Activated naive CD4-positive, alpha-beta T cell treated with anti-CD3 and anti-CD28 coated beads for 36 hours (primary cell): ENCODE measurements at regions not wholly inside any gene's neighbourhood (a gene's known extent, or its start where the extent isn't known, plus 50 kb on each side); places are given as distances from the start of the nearest gene placed in this dataset.

Experiments
- CTCF ChIA-PET: fragments of 350-600 bp; sonication (Branson Sonifier 250); formaldehyde crosslinking; loops from one replicate; lab custom pipeline; 2021; ENCODE audit warnings: antibody characterized with exemption; lab: Charles Lee
- DNase-seq: peaks from one replicate; pipeline ENCODE4 v3.0.0-alpha.2; 2020
- H3K27ac Mint-ChIP-seq: one replicate; pipeline ENCODE4 v1.8.0; 2021; ENCODE audit warnings: mild to moderate bottlenecking, mixed read lengths
- H3K27me3 Mint-ChIP-seq: one replicate; pipeline ENCODE4 v1.8.0; 2021; ENCODE audit warnings: low read depth, mixed read lengths
- H3K36me3 Mint-ChIP-seq: one replicate; pipeline ENCODE4 v1.8.0; 2021; ENCODE audit warnings: low read depth, mixed read lengths
- H3K4me1 Mint-ChIP-seq: one replicate; pipeline ENCODE4 v1.8.0; 2021; ENCODE audit warnings: low read depth, mixed read lengths
- H3K4me3 Mint-ChIP-seq: one replicate; pipeline ENCODE4 v1.8.0; 2021; ENCODE audit warnings: mild to moderate bottlenecking, moderate library complexity, mixed read lengths
- H3K9me3 Mint-ChIP-seq: one replicate; pipeline ENCODE4 v1.8.0; 2021; ENCODE audit warnings: mixed read lengths
- intact Hi-C: fragments of 100-400 bp; cut with micrococcal nuclease; formaldehyde crosslinking; loops from one replicate; pipeline ENCODE4 v1.15.1; 2023

DNA sequence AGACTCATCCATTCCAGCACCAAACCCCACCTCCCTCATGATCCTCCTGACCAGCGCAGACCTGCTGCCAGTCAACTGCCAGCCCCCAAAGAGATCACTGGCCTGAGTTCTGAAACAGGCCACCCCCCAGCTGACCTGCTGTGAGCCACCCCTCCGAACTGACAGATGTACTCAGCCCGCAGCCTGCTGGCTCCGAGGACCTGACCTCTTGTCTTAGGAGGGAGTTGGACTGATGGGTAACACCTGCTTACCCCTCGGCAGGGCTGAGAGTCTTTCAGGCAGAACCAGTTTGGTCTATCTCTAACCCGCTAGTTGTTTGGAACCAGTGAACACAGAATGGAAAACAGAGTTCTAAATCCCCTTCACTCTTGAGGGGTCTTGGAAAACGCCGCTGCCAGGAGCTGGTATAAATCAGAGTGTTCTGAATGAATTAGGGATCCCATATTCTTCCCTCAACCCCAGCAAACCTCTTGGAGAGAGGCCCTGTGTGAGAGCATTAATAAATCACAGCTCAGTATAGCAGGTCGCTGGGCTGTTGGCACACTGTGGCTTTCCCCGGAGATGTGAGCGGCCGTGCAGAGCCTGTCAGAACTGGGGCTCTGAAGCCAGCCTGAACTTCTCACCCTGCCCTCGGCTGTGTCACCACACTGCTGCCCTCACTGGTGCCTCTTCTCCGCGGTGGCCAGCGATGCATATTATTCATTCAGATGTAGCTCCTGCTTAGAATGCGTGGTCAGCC is 165.1 kb upstream of the NCAM1 start:
- CTCF ChIA-PET, result interaction anchor here (0.7 to 2.3 kb wide), 5 partner anchors 54 to 512 kb away, joined by 3 to 18 read pairs (median 3); no protein-coding TSS in a partner anchor
- no peak for DNase-seq
- peaks cover 4% of the 10 kb centered on the region for H3K4me1 Mint-ChIP-seq
- no peak overlapping the region for H3K27ac Mint-ChIP-seq
- intact Hi-C loops, result loop anchor here (1.0 to 5.0 kb wide), 3 partner anchors 208 to 504 kb away; no protein-coding TSS in a partner anchor
- no peaks in the 10 kb centered on the region for H3K36me3 Mint-ChIP-seq
- peaks cover 2% of the 10 kb centered on the region for H3K27me3 Mint-ChIP-seq
- H3K9me3 Mint-ChIP-seq, result no peaks in the 10 kb centered on the region
- H3K4me3 Mint-ChIP-seq, result no peak overlapping the region

DNA sequence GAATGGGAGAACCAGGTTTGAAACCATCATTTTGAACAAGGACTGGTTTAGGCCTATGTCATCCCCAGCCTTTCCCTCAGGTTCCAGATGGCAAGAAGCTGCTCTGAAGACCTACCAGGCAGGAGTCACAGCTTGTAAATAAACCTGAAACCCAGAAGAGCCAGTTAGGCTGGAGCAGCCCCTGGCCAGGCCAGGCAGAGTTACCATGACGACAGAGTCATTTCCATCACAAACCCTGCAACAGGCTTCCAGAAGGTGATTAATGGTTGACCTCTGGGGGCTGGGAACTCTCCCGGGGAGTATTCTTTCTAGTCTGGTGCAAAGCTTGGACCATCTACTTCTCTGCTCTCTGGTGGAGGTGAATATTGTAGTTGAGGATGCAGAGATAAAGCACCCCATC is 164.1 kb upstream of the NCAM1 start:
- Mint-ChIP-seq H3K4me1 (peaks cover 4% of the 10 kb centered on the region), H3K36me3 (no peaks in the 10 kb centered on the region), H3K27ac (no peak overlapping the region), H3K9me3 (no peaks in the 10 kb centered on the region), H3K27me3 (peaks cover 2% of the 10 kb centered on the region), H3K4me3 (no peak overlapping the region)
- CTCF ChIA-PET, result interaction anchor here (0.8 kb wide), 1 partner anchor 38 kb away, joined by 3 read pairs; no protein-coding TSS in a partner anchor
- intact Hi-C loops, result loop anchor here (5.0 kb wide), 1 partner anchor 505 kb away; no protein-coding TSS in a partner anchor
- no peak for DNase-seq

DNA sequence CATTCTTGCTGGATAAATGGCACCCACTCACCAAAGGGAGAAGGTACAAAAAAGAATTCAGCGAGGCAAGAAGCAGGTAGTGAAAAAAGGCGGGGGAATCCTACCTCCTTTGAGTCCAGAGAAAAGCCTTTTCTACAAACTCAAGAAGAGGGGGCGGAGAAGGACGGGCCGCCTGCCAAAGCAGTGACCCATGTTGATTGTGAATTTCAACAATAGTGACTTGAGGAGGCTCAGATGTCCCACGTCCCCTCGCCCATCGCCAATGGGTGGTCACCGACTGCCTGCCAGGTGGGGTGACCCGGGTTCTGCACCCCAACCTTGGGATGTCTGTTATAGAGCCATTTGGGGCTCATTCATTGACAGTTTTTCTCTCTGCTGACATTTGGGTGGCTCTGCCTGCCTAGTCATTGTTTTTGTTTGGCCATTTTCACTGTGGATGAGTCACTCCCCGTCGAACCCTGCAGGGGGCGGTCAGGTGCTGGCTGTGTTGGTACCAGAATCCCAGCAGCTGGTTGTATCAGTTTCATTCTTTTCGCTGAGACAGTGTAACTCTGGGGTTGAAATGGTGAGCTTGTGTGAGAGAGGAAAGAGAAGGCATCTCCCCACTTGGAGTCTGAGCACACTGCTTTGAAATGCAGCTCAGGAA is 163.4 kb upstream of the NCAM1 start:
- intact Hi-C loops, result loop anchor here (2.0 to 5.0 kb wide), 2 partner anchors 483 to 505 kb away; no protein-coding TSS in a partner anchor
- no peak overlapping the region for H3K4me3 Mint-ChIP-seq
- no peak overlapping the region for H3K27ac Mint-ChIP-seq
- CTCF ChIA-PET, result interaction anchor here (0.6 to 1.3 kb wide), 5 partner anchors 8 to 902 kb away, joined by 3 to 7 read pairs (median 4); no protein-coding TSS in a partner anchor
- DNase-seq, result peak; percentile 40
- no peaks in the 10 kb centered on the region for H3K36me3 Mint-ChIP-seq
- peaks cover 4% of the 10 kb centered on the region for H3K4me1 Mint-ChIP-seq
- H3K9me3 Mint-ChIP-seq, result no peaks in the 10 kb centered on the region
- H3K27me3 Mint-ChIP-seq, result peaks cover 2% of the 10 kb centered on the region

DNA sequence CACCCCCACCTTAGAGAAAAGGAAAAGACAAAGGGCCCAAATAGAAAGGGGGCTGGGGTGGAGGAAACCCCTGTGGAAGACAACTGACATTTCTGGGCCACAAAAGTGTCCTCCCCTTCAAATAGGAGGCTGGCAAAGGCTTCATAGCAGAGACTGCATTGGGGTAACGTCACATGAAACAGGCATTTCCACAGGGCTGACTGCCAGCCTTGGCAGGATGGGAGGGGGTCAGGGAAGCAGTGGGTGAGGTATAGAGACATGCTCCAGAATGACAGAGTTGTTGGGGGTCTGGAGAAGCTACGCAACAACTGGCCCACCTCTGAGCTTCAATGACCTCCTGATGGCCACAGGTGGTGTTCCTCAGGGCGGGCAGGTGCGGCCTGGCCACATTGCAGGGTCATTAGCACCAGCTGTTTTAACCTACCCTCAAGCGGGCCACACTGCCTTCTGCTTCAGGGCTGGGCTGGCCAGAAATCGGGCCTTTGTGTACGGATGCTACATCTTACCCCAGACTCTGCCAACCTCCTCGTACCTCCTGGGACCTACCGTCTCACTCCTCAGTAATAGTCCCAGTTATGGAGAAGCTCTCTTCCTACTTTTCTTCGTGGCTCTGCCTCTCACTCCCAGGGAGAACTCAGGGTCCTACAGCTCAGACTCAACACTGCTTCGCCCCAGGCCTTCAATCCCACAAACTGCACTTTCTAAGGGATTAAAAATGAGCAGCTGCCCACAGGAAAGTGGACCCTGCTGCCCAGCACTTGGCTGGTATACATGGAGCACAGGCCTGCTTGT is 160.0 kb upstream of the NCAM1 start:
- H3K4me3 Mint-ChIP-seq, result no peak overlapping the region

DNA sequence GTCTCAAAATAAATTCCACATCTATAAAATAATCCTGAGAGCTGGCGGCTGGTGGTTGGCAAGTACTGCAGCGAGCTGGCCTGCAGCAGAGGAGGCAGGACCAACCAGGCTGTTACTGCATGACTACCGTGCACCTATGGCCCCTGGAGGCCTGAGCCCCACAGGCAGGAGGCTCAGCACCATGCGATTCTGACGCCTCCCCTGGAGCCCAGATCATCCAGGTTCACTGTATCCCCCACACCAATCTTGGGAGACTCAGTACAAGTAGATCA is 159.5 kb upstream of the NCAM1 start:
- H3K36me3 Mint-ChIP-seq, result no peaks in the 10 kb centered on the region
- no peak overlapping the region for H3K27ac Mint-ChIP-seq
- H3K9me3 Mint-ChIP-seq, result no peaks in the 10 kb centered on the region
- intact Hi-C loops, result no loop called here
- no peak for DNase-seq
- H3K4me3 Mint-ChIP-seq, result no peak overlapping the region
- H3K4me1 Mint-ChIP-seq, result no peaks in the 10 kb centered on the region
- CTCF ChIA-PET, result no interaction called here
- H3K27me3 Mint-ChIP-seq, result peaks cover 4% of the 10 kb centered on the region

More for the DNA sequence above, 160.0 kb upstream of the NCAM1 start:
- intact Hi-C loops, result no loop called here
- H3K27me3 Mint-ChIP-seq, result peaks cover 4% of the 10 kb centered on the region
- no peaks in the 10 kb centered on the region for H3K9me3 Mint-ChIP-seq
- CTCF ChIA-PET, result no interaction called here
- no peaks in the 10 kb centered on the region for H3K36me3 Mint-ChIP-seq
- DNase-seq, result no peak
- no peak overlapping the region for H3K27ac Mint-ChIP-seq
- no peaks in the 10 kb centered on the region for H3K4me1 Mint-ChIP-seq

DNA sequence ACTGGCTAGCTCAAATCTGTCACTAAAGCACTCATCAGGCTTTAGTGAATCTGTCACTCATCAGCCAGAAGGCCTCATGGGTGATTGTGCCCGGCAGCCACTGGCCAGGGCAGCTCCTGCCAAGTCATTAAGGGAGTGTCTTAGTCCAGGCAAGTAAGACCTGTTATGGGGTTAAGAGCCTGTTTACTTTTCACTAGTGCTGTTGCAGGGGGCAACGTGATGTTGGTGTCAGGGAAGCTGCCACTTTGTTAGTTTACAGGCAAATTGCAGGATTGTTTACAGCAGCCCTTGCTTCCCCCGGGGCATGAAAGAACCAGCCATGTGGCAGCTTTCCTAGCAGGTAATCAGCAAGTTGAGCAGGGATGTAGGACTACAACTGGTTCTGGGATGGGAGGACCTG is 155.6 kb upstream of the NCAM1 start:
- Mint-ChIP-seq H3K36me3 (no peaks in the 10 kb centered on the region), H3K27ac (no peak overlapping the region), H3K4me1 (no peaks in the 10 kb centered on the region), H3K9me3 (no peaks in the 10 kb centered on the region), H3K4me3 (no peak overlapping the region), H3K27me3 (peaks cover 2% of the 10 kb centered on the region)
- no peak for DNase-seq
- intact Hi-C loops, result no loop called here
- CTCF ChIA-PET, result no interaction called here

DNA sequence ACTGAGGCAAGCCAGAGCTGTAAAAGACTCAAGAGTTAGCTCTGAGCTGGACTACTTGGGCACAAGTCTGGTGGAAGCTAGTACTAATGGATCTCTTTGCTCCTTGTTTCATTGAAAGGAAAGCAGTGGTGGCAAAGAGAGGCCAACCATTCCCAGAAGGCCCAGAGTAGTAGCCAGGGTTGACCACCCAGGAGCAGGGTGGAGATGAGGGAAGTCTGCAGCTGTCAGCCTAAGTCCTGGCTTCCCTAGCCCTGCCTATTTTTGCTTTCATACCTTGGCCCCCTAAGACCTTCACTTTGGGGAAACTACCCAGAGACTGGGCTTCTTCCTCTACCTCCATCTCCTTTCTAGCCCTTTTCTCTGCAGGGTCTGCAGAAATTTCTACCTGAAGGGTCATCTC is 155.0 kb upstream of the NCAM1 start:
- CTCF ChIA-PET, result no interaction called here
- H3K36me3 Mint-ChIP-seq, result no peaks in the 10 kb centered on the region

DNA sequence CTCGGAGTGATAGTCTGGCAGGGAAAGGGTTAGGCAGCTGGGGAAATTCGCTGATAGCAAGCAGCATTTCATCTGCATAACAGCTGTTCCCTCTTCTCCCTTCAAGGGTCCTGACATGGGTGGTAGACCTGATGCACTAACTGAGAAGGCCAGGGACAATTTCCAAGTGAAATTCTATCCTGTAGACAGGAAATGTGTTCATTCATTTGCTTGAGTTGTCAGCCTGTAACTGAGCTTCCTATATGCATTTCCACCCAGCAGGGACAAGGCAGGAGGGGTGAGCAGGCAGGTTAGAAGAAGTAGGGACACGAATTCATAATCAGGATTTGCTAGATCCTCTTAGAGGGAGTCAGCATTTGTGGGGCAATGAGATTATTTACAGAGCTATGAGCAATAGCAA is 154.3 kb upstream of the NCAM1 start:
- Mint-ChIP-seq H3K36me3 (no peaks in the 10 kb centered on the region), H3K27me3 (peaks cover 2% of the 10 kb centered on the region), H3K9me3 (no peaks in the 10 kb centered on the region), H3K4me1 (no peaks in the 10 kb centered on the region), H3K27ac (no peak overlapping the region), H3K4me3 (no peak overlapping the region)
- intact Hi-C loops, result no loop called here
- CTCF ChIA-PET, result no interaction called here
- DNase-seq, result no peak

More for the DNA sequence above, 155.0 kb upstream of the NCAM1 start:
- intact Hi-C loops, result no loop called here
- H3K4me1 Mint-ChIP-seq, result no peaks in the 10 kb centered on the region
- no peaks in the 10 kb centered on the region for H3K9me3 Mint-ChIP-seq
- no peak for DNase-seq
- H3K4me3 Mint-ChIP-seq, result no peak overlapping the region
- no peak overlapping the region for H3K27ac Mint-ChIP-seq
- H3K27me3 Mint-ChIP-seq, result peaks cover 2% of the 10 kb centered on the region

DNA sequence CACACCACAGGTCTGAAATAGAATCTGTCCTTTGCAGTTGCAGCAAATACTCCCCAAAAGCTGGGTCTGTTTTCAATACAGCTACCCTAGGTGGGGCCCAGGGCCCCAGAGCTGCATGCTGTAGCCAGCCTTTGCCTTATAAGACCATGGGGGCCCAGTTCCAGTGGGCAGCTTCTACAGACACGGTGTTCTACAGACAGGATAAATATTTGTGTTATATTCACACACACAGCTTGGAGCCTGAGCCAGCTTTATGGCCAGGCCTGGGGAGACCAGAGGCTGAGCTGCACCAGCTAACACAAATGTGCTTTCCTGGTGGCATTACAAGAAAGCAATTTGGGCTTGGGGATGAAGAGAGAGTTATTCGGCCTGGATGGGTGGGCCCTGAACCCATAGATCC is 151.8 kb upstream of the NCAM1 start:
- H3K36me3 Mint-ChIP-seq, result no peaks in the 10 kb centered on the region
- no peak overlapping the region for H3K4me3 Mint-ChIP-seq
- DNase-seq, result no peak
- intact Hi-C loops, result no loop called here
- no peak overlapping the region for H3K27ac Mint-ChIP-seq
- peaks cover 8% of the 10 kb centered on the region for H3K27me3 Mint-ChIP-seq
- no peaks in the 10 kb centered on the region for H3K9me3 Mint-ChIP-seq
- CTCF ChIA-PET, result no interaction called here
- no peaks in the 10 kb centered on the region for H3K4me1 Mint-ChIP-seq

DNA sequence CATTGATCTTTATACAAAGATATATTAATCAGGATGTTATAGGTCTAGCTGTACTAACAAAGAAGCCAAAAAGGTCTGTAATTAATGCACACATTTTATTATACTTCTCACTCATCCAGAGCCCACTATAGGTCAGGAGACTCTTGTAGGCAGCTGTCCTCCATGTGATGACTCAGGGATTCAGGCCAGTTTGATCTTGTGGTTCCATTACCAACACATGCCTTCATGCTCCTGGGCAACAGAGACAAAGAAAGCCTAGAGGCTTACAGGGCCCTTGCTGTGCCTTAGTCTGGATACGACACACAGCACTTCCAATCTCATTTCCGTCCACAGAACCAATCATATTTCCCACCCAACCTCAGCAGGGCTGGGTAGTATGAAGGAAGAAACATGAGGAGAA is 150.3 kb upstream of the NCAM1 start:
- DNase-seq, result no peak
- no peak overlapping the region for H3K27ac Mint-ChIP-seq
- H3K27me3 Mint-ChIP-seq, result peaks cover 10% of the 10 kb centered on the region
- intact Hi-C loops, result no loop called here
- H3K36me3 Mint-ChIP-seq, result no peaks in the 10 kb centered on the region
- H3K9me3 Mint-ChIP-seq, result no peaks in the 10 kb centered on the region
- H3K4me1 Mint-ChIP-seq, result no peaks in the 10 kb centered on the region
- CTCF ChIA-PET, result no interaction called here
- H3K4me3 Mint-ChIP-seq, result no peak overlapping the region

DNA sequence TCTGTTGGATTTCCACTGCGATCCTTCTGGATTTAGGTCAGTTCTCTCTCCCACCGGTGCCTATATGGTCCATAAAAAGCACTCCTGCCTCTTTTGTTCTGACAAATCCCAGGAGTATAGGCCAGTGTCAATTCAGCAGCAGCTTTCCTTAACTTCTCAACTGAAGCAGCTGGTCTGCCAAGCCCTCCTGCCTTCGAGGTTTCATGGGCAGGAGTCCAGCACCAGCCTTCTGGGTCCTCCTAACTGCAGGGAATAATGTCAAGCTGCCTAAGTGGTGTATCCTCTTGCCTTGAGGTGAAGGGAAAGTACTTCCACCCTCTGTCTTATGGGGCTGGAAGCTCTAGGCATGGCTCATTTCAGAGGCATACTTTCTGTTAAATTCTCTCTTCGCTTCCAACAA is 149.4 kb upstream of the NCAM1 start:
- CTCF ChIA-PET, result no interaction called here
- intact Hi-C loops, result no loop called here
- H3K4me3 Mint-ChIP-seq, result no peak overlapping the region
- no peaks in the 10 kb centered on the region for H3K4me1 Mint-ChIP-seq
- H3K9me3 Mint-ChIP-seq, result no peaks in the 10 kb centered on the region
- H3K27ac Mint-ChIP-seq, result no peak overlapping the region
- no peaks in the 10 kb centered on the region for H3K36me3 Mint-ChIP-seq
- peaks cover 10% of the 10 kb centered on the region for H3K27me3 Mint-ChIP-seq
- no peak for DNase-seq

DNA sequence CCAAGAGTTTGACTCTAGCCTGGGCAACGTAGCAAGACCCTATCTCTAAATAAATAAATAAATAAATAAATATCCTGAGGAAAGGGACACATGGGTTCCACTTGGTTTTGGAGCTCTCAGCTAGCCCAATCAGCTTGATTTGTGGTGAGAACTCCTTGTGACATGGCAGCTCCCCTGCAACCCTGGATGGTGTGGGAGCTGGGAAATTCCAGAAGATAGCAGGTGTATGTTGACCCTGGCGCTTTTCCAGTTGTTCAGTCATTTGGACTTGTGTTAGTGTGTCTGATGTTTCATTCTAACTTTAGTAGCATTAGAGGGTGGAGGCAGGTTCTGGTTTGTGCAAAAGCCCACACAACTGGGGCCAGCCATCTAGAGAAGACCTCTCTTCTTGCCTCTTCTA is 148.5 kb upstream of the NCAM1 start:
- Mint-ChIP-seq H3K27ac (no peak overlapping the region), H3K9me3 (no peaks in the 10 kb centered on the region), H3K4me3 (no peak overlapping the region)

More for the DNA sequence above, 148.5 kb upstream of the NCAM1 start:
- H3K4me1 Mint-ChIP-seq, result no peaks in the 10 kb centered on the region
- intact Hi-C loops, result no loop called here
- H3K27me3 Mint-ChIP-seq, result peaks cover 10% of the 10 kb centered on the region
- DNase-seq, result no peak
- H3K36me3 Mint-ChIP-seq, result no peaks in the 10 kb centered on the region
- CTCF ChIA-PET, result no interaction called here
